HG02588 (cell line): ENCODE measurements at regions not wholly inside any gene's neighbourhood (a gene's known extent, or its start where the extent isn't known, plus 50 kb on each side); places are given as distances from the start of the nearest gene placed in this dataset.
"Not testable (repeated sequence)": the region's sequence is repeated elsewhere in the genome, so short reads cannot be mapped to it uniquely, and the experiment has no call there.

Source experiments
- ATAC-seq: cut with Tn5 transposase; IDR thresholded peaks from one replicate; pipeline ENCODE4 v1.9.1; 2021; ENCODE audit warnings: mild to moderate bottlenecking, moderate library complexity; ENCODE audit not compliant: unreplicated experiment

GRCh38 chr1:31485166-31485565 lies 72.2 kb downstream of the SERINC2 start:
- no peak for ATAC-seq

DNA sequence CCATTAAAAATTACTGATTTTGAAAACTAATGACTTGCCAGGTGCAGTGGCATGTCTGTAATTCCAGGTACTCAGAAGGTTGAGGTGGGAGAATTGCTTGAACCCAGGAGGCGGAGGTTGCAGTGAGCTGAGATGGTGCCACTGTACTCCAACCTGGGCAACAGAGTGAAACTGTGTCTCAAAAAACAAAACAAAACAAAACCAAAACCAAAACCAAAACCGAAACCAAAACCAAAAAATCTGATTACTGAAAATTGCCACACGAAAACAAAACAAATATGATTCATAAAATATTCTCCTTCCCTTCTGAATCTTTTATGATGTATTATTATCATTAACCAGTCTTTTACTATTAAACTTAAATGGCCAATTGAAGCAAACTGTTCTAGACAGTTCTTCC lies 74.1 kb downstream of the SERINC2 start:
- ATAC-seq = no peak

- ATAC-seq = no peak
Measured at GRCh38 chr1:31487721-31488293, 74.8 kb downstream of the SERINC2 start.

DNA sequence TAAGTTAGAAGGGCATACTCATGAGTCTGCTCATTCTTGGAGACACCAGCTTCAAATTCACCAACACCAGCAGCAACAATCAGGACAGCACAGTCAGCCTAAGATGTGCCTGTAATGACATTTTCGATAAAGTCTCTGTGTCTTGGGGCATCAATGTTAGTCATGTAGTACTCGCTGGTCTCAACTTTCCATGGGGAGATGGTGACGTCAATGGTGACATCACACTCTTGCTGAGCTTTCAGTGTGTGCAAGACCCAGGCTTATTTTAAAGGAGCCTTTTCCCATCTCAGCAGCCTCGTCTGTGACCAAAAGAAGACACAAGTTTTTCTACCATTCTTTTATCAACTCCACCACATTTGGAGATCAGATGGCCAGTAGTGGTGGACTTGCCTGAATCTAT lies 75.5 kb downstream of the SERINC2 start:
- ATAC-seq = no peak

GRCh38 chr1:31489575-31489974 lies 76.6 kb downstream of the SERINC2 start:
- ATAC-seq = not testable (repeated sequence)

DNA sequence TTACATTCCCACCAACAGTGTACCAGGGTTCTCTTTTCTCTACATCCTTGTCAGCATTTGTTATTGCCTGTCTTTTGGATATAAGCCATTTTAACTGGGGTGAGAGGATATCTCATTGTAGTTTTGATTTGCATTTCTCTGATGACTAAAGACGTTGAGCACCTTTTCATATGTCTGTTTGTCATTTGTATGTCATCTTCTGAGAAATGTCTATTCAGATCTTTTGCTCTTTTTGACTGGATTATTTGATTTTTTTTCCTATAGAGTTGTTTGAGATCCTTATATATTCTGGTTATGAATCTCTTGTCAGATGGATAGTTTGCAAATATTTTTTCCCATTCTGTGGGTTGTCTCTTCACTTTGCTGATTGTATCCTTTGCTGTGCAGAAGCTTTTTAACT lies 77.6 kb downstream of the SERINC2 start:
- ATAC-seq = not testable (repeated sequence)

DNA sequence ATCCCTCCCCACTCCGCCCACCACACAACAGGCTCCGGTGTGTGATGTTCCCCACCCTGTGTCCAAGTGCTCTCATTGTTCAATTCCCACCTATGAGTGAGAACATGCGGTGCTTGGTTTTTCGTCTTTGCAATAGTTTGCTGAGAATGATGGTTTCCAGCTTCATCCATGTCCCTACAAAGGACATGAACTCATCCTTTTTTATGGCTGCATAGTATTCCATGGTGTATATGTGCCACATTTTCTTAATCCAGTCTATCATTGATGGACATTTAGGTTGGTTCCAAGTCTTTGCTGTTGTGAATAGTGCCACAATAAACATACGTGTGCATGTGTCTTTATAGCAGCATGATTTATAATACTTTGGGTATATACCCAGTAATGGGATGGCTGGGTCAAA lies 81.0 kb upstream of the TINAGL1 start:
- ATAC-seq = not testable (repeated sequence)

- not testable (repeated sequence) for ATAC-seq
Measured at GRCh38 chr1:31495770-31496169, 80.5 kb upstream of the TINAGL1 start.

- no peak for ATAC-seq
Measured at GRCh38 chr1:31497601-31498000, 78.7 kb upstream of the TINAGL1 start.

GRCh38 chr1:31498376-31499040 lies 77.8 kb upstream of the TINAGL1 start:
- no peak for ATAC-seq

DNA sequence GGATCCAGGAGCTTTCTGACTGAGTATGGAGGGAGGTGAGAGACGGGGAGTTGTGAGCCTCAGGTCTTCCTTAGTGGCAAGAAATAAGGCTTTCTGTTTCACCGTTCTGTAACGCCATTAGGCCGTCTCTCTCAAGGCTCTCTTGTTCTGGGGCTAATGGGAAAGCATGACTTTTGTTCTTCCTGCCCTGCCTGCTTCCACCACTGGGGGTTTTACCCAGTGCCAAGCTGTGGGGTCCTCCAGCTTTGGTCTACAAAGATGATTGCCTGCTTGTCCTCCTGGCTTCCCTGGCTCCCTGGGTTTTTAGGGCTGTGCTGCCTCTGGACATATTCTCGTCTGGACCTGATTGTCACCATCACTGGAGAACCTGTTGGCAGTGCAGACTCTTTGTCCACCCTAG lies 74.8 kb upstream of the TINAGL1 start:
- no peak for ATAC-seq

DNA sequence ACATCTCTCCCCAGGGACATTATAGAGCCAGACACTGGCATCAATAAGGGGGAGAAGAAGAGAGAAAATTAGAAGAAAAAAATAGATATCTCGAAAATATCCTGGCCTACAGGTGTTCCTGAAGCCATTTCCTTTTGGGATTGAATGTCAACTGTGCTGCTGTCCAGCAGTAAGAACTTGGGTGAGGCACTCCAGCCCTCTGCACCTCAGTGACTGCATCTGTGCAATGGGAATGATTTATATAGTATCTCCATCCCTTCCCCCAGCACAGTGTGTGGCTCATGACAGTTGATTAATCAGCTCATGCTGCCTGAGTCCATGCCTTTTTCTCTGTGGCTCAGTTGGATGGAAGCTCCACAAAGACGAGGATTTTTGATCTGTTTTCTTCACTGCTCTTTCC lies 74.1 kb upstream of the TINAGL1 start:
- no peak for ATAC-seq

- ATAC-seq = no peak
Measured at GRCh38 chr1:31502926-31503511, 73.3 kb upstream of the TINAGL1 start.

DNA sequence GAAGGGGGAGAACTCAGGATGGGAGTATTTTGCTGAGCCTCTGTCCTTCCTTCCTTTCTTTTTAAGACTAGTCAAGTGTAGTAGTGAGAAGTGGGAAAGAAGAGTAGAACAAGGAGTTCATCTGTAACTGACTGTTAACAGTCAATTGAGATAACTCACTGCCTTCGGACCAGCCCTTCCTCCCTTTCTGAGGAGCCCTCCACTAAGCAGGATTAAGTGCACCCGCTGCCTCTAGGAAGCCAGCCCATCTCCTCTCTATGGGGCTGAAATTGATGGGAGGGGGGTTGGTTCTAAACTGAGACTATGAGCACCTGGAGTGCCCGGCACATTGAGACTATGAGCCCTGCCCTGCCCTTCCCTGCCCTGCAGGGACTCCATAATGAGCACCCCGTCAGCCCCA lies 72.7 kb upstream of the TINAGL1 start:
- no peak for ATAC-seq

- ATAC-seq = no peak
Measured at GRCh38 chr1:31504001-31504400, 72.3 kb upstream of the TINAGL1 start.

DNA sequence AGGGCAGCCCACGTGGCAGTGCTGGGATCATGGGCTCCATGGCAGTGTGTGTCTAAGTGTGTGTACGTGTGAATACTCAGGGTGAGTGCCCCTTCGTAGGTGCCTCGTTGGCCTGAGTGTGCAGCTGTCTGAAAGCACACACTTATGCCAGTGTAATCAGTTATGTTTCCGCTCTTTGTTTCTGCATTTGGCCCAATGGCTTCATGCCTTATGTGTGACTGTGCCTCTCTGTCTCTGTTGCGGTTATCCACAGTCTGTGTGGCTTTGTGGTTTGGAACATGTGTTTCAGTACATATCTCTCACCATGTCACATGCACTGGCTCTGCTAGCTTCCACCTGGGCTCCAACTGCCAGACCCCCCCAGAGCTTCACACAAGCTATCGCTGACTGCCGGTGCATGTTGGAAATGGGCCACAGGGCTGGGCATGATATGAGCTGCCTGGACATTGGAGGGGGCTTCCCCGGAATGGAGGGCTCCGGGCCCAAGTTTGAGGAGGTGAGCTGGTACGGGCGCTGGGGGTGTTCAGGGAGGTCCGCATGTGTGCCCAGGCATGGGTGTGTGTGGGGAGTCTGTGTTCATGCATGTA lies 70.3 kb upstream of the TINAGL1 start:
- ATAC-seq = peak; percentile 64

- no peak for ATAC-seq
Measured at GRCh38 chr1:31507221-31507620, 69.1 kb upstream of the TINAGL1 start.

DNA sequence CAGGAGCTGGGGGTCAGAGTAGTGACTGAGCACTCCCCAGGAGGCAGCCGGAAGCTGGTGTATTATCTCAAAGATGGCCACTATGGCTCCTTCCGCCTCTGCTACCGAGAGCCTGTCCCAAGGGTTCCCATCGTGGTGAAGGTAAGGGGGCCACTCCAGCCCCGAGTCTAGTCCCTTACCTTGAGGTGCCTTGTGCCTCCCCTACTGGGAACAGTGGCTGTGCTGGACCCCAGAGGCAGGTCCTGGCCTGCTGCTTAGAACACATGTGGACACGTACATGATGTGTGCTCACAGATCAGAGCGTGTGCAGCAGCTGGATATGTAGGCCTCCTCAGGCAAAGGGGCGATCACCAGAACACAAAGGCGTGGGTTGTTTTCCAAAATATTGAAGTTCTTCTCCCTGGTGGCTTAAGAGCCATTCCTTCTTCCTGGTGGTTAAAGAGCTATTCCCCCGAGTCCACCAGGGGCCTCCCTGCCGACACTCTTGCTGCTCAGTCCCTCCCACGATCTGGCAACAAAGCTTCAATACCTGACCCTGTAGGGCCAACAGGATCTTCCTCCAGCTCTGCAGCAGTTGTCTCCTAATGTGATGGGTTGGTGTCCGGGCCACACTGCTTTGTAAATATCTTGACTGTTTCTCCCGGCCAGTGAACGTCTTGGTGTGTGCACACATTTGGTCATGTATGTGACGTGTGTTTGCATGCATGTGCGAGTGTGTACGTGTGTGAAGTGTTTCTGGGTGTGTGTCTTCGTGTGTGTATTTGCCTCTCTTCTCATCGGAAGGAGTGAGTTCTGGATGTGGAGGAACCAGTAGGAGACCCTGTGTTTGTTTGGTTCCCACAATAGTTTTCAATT lies 68.4 kb upstream of the TINAGL1 start:
- ATAC-seq = no peak

- peak; percentile 47 for ATAC-seq
Measured at GRCh38 chr1:31509124-31510072, 66.9 kb upstream of the TINAGL1 start.

GRCh38 chr1:31510304-31510703 lies 66.0 kb upstream of the TINAGL1 start:
- no peak for ATAC-seq
